Adrenal gland (tissue), 5 donors: ENCODE measurements at regions not wholly inside any gene's neighbourhood (a gene's known extent, or its start where the extent isn't known, plus 50 kb on each side); places are given as distances from the start of the nearest gene placed in this dataset.

Source experiments
- CTCF ChIP-seq, 6 experiments: fragments of 450-650 bp in 4 of 6; fragments of 200-600 bp in 2 of 6; sonication (generic) in 1 of 6; IDR thresholded peaks; 1 replicate in 5 of 6; 2 replicates in 1 of 6; pipeline versions ENCODE4 v1.5.1 to v1.8.0; 2016 to 2021; ENCODE audit warnings: antibody characterized with exemption in 6 of 6, mild to moderate bottlenecking in 2 of 6, moderate library complexity in 1 of 6
- POLR2A ChIP-seq, 2 donors: fragments of 450-650 bp; IDR thresholded peaks; one replicate each; pipeline ENCODE4 v1.6.1; 2017; ENCODE audit warnings: antibody characterized with exemption in 2 of 2, mild to moderate bottlenecking in 2 of 2, moderate library complexity in 1 of 2
- donor health status: DM: no; HTN: no; CAD: no.

DNA sequence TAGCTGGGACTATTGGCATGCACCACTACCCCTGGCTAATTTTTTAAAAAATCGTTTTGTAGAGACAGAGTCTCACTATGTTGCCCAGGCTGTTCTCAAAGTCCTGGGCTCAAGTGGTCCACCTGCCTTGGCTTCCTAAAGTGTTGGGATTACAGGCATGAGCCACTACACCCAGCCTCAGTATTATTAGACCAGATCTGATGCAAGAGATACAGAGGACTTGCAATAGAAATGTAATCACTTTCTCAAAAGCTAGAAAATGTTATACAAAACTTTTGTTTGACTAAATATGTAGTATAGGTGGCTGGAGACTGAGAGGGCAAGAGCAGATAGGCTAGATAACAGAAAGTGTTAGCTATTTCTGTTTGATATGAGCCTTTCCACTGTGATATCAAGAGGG, 531.9 kb downstream of the SOX2 start:
- no peak for TF ChIP-seq CTCF (IDR thresholded peaks at IDR 0.05)
- no peak for TF ChIP-seq POLR2A (IDR thresholded peaks at IDR 0.05)
